ENCODE measurements at regions not wholly inside any gene's neighbourhood (a gene's known extent, or its start where the extent isn't known, plus 50 kb on each side); places are given as distances from the start of the nearest gene placed in this dataset.
A peak's percentile ranks its signal among the peaks of the same experiment; 100 is the strongest.

DNA sequence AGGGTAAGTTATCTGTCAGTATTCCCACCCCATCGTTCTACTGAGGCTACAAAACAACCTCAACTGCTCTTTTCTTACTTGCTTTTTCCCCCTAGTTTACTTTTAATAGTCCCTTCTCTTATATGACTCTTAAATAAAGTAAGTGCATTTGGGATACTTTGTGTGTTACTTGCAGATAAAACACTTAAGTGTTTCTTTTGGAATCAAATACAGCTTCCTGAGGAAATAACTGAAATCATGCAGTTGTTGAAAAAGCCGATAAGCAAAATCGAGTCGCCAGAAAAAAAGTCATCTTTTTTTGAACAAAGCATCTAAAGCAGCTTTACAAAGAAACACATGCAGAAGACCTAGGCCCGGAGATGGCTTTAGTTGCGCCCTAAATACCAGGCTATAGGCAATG lies 53.5 kb upstream of the EPB41L4A start:
- TF ChIP-seq, protein P1, sequence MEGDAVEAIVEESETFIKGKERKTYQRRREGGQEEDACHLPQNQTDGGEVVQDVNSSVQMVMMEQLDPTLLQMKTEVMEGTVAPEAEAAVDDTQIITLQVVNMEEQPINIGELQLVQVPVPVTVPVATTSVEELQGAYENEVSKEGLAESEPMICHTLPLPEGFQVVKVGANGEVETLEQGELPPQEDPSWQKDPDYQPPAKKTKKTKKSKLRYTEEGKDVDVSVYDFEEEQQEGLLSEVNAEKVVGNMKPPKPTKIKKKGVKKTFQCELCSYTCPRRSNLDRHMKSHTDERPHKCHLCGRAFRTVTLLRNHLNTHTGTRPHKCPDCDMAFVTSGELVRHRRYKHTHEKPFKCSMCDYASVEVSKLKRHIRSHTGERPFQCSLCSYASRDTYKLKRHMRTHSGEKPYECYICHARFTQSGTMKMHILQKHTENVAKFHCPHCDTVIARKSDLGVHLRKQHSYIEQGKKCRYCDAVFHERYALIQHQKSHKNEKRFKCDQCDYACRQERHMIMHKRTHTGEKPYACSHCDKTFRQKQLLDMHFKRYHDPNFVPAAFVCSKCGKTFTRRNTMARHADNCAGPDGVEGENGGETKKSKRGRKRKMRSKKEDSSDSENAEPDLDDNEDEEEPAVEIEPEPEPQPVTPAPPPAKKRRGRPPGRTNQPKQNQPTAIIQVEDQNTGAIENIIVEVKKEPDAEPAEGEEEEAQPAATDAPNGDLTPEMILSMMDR (IDR thresholded peaks at IDR 0.05; ENCODE audit: low read depth, low read length), result no peak
- DNase-seq (ENCODE audit: low read depth in 1 of 2, low spot score in 1 of 2), result peak in 1 of 2 donors; percentile 20
- H3K4me3 ChIP-seq, result no peak overlapping the region

GRCh38 chr5:112473989-112474388 lies 54.9 kb upstream of the EPB41L4A start:
- no peaks in the 10 kb centered on the region for H3K4me1 ChIP-seq (ENCODE audit: low read depth)
- H3K36me3 ChIP-seq, result no peaks in the 10 kb centered on the region
- no peaks in the 10 kb centered on the region for H3K9me3 ChIP-seq (ENCODE audit: low read depth)
- peak in 1 of 2 donors; percentile 9 for DNase-seq (ENCODE audit: low read depth in 1 of 2, low spot score in 1 of 2)
- TF ChIP-seq, protein P1 (IDR thresholded peaks at IDR 0.05; ENCODE audit: low read depth, low read length), result no peak
- no peak overlapping the region for H3K27ac ChIP-seq
- no peaks in the 10 kb centered on the region for H3K27me3 ChIP-seq
- no peak overlapping the region for H3K4me3 ChIP-seq

More for the DNA sequence above, 53.5 kb upstream of the EPB41L4A start:
- Histone ChIP-seq H3K36me3 (no peaks in the 10 kb centered on the region), H3K27me3 (no peaks in the 10 kb centered on the region), H3K27ac (no peak overlapping the region), H3K9me3 (ENCODE audit: low read depth) (no peaks in the 10 kb centered on the region), H3K4me1 (ENCODE audit: low read depth) (no peaks in the 10 kb centered on the region)

DNA sequence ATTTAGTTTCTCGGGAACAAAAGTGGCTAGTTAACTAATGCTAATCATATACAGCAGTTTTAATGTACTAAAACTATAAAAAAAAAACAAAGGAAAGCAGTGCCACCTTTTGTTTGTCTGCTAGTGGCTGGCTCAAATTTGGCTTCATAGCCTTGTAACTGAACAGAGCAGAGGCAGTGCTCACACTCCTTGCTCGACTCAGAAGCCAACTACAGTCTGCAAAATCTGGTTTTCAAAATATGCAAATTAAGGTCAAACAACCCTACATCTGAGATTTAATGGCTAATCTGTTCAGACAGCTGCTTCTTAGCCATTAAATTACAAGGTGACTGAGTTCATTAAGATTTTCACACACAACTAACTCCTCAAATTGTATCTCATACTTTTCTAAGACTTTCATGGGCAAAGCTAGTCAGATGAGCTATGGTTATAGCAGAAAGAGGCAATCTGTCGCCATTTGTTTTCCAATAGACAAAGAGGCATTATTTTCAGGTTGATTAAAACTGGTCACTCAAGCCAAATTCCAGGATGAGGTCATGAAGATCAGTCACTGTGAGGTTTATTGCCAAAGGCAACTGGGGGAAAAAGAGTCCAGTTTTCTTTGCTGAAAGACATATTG lies 56.8 kb upstream of the EPB41L4A start:
- Histone ChIP-seq H3K36me3 (no peaks in the 10 kb centered on the region), H3K9me3 (ENCODE audit: low read depth) (no peaks in the 10 kb centered on the region), H3K4me1 (ENCODE audit: low read depth) (no peaks in the 10 kb centered on the region), H3K27ac (no peak overlapping the region), H3K4me3 (no peak overlapping the region), H3K27me3 (no peaks in the 10 kb centered on the region)
- DNase-seq (ENCODE audit: low read depth in 1 of 2, low spot score in 1 of 2), result peak in 1 of 2 donors; percentile 29
- TF ChIP-seq, protein P1 (IDR thresholded peaks at IDR 0.05; ENCODE audit: low read depth, low read length), result no peak

GRCh38 chr5:112479418-112479817 lies 60.3 kb upstream of the EPB41L4A start:
- DNase-seq (ENCODE audit: low read depth in 1 of 2, low spot score in 1 of 2), result peak in 1 of 2 donors; percentile 49
- Histone ChIP-seq H3K27me3 (no peaks in the 10 kb centered on the region), H3K4me3 (no peak overlapping the region), H3K36me3 (no peaks in the 10 kb centered on the region), H3K27ac (no peak overlapping the region), H3K4me1 (ENCODE audit: low read depth) (no peaks in the 10 kb centered on the region), H3K9me3 (ENCODE audit: low read depth) (no peaks in the 10 kb centered on the region)
- TF ChIP-seq, protein P1 (IDR thresholded peaks at IDR 0.05; ENCODE audit: low read depth, low read length), result no peak

DNA sequence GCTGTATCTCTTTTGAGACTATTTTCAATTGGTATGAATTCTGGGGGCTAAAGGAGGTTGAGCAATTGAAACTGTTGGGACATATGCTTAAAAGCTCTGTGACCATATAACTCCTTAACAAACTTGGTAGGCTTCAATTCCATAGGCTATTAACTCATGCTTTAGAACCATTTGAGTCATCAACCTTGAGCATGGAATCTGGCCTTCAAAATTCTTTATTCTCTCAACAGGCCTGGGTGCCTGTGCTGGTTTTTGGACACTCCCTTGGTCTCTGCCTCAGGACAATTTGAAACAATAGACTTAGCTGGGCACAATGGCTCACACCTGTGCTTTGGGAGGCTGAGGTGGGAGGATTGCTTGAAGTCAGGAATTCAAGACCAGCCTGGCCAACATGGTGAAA lies 61.4 kb upstream of the EPB41L4A start:
- Histone ChIP-seq H3K9me3 (ENCODE audit: low read depth) (no peaks in the 10 kb centered on the region), H3K4me1 (ENCODE audit: low read depth) (no peaks in the 10 kb centered on the region), H3K4me3 (no peak overlapping the region), H3K27ac (no peak overlapping the region), H3K27me3 (no peaks in the 10 kb centered on the region), H3K36me3 (no peaks in the 10 kb centered on the region)
- TF ChIP-seq, protein P1 (IDR thresholded peaks at IDR 0.05; ENCODE audit: low read depth, low read length), result no peak
- no peak for DNase-seq (ENCODE audit: low read depth in 1 of 2, low spot score in 1 of 2)

Measured in cardiac muscle cell (in vitro differentiated cells and primary cell).